K562 (cell line): ENCODE measurements at regions not wholly inside any gene's neighbourhood (a gene's known extent, or its start where the extent isn't known, plus 50 kb on each side); places are given as distances from the start of the nearest gene placed in this dataset.
A peak's percentile ranks its signal among the peaks of the same experiment; 100 is the strongest.

Experiments
- ATAC-seq: fragments of 200-7000 bp; cut with Tn5 transposase; 3 replicates; pipeline ENCODE4 v1.9.1; 2020; ENCODE audit warnings: moderate library complexity
- BruUV-seq: library from RNA; stranded (reverse); fragments of 400-500 nt; replicated peaks from 2 replicates; lab custom pipeline; 2021; lab: Mats Ljungman, UMichigan
- CTCF ChIA-PET: fragments of 300-600 bp; formaldehyde crosslinking; extraction: SDS; loops from one replicate; lab custom pipeline; 2021; ENCODE audit warnings: low intra/inter-chr PET ratio; lab: Yijun Ruan, JAX
- POLR2A ChIA-PET: fragments of 300-600, 350-650 bp; sonication (Branson Sonifier 250); formaldehyde crosslinking; extraction: SDS; loops from one replicate; lab custom pipeline; 2021; ENCODE audit warnings: antibody characterized with exemption, inconsistent platforms; lab: Yijun Ruan, JAX
- DNase-seq, 4 experiments: peaks; one replicate each; pipeline versions ENCODE4 v3.0.0 to v3.0.0-alpha.2; 2011 to 2018; ENCODE audit warnings: low spot score in 3 of 4, mixed read lengths in 3 of 4; ENCODE audit errors: extremely low read depth in 1 of 4
- FAIRE-seq: peaks from 2 replicates; lab custom pipeline; 2011; peaks lifted over from hg19 to GRCh38; lab: Jason Lieb, UNC
- H2AFZ ChIP-seq: 2 replicates; pipeline ENCODE4 v1.6.0; 2011; ENCODE audit warnings: low read depth, low read length, control low read depth, inconsistent platforms
- H3K27ac ChIP-seq: fragments of 200-600 bp; 3 replicates; pipeline ENCODE4 v1.8.0; 2011; ENCODE audit warnings: low read depth, mild to moderate bottlenecking, control low read depth, inconsistent platforms, low read length, moderate library complexity, mixed read lengths; ENCODE audit errors: extremely low read depth
- H3K27me3 ChIP-seq, 2 experiments: fragments of 300-600 bp in 1 of 2; 2 replicates in 1 of 2; 3 replicates in 1 of 2; pipeline versions ENCODE4 v1.6.0 to v1.8.0; 2011; ENCODE audit warnings: inconsistent platforms in 2 of 2, low read length in 2 of 2, mild to moderate bottlenecking in 1 of 2, mixed read lengths in 1 of 2, moderate library complexity in 1 of 2; ENCODE audit not compliant: control insufficient read depth in 2 of 2, insufficient read depth in 2 of 2
- H3K36me3 ChIP-seq: fragments of 300-600 bp; 3 replicates; pipeline ENCODE4 v1.8.0; 2011; ENCODE audit warnings: mild to moderate bottlenecking, low read length, inconsistent platforms; ENCODE audit not compliant: control insufficient read depth, insufficient read depth
- H3K4me1 ChIP-seq, 2 experiments: fragments of 200-600 bp in 1 of 2; replicated peaks in 1 of 2; 2 replicates in 1 of 2; 3 replicates in 1 of 2; pipeline versions ENCODE4 v1.5.1 to v1.8.0; 2011; ENCODE audit warnings: inconsistent platforms in 2 of 2, low read length in 2 of 2, mild to moderate bottlenecking in 1 of 2, mixed read lengths in 1 of 2, moderate library complexity in 1 of 2; ENCODE audit not compliant: control insufficient read depth in 2 of 2, insufficient read depth in 2 of 2
- H3K4me2 ChIP-seq: 2 replicates; pipeline ENCODE4 v1.6.1; 2011; ENCODE audit warnings: low read length, control low read depth, inconsistent platforms, mixed read lengths; ENCODE audit not compliant: insufficient read depth
- H3K4me3 ChIP-seq: fragments of 200-600 bp; sonication (generic), shearing (Covaris generic); 2 replicates; pipeline ENCODE4 v1.5.1; 2016; ENCODE audit warnings: control low read depth, inconsistent platforms
- H3K79me2 ChIP-seq: fragments of 200-600 bp; 3 replicates; pipeline ENCODE4 v1.8.0; 2011; ENCODE audit warnings: low read length, inconsistent platforms; ENCODE audit not compliant: control insufficient read depth, insufficient read depth
- H3K9ac ChIP-seq, 2 experiments: 2 replicates each; pipeline versions ENCODE4 v1.6.0 to v1.6.1; 2011; ENCODE audit warnings: low read depth in 2 of 2, low read length in 2 of 2, control low read depth in 1 of 2, inconsistent platforms in 1 of 2, mild to moderate bottlenecking in 1 of 2, mixed read lengths in 1 of 2; ENCODE audit not compliant: insufficient read depth in 1 of 2
- H3K9me1 ChIP-seq: one replicate; pipeline ENCODE4 v1.6.0; 2011; ENCODE audit warnings: inconsistent platforms, mild to moderate bottlenecking, low read length, moderate library complexity; ENCODE audit not compliant: control insufficient read depth, insufficient read depth
- H3K9me3 ChIP-seq: replicated peaks from 2 replicates; pipeline ENCODE4 v1.5.1; 2011; ENCODE audit warnings: low read depth, low read length, inconsistent platforms; ENCODE audit not compliant: control insufficient read depth, insufficient read depth
- H4K20me1 ChIP-seq: replicated peaks from 2 replicates; pipeline ENCODE4 v1.6.1; 2011; ENCODE audit warnings: low read length, inconsistent platforms, mixed read lengths; ENCODE audit not compliant: control insufficient read depth, insufficient read depth
- CHD1 ChIP-seq: fragments of 200-600 bp; sonication (generic); IDR thresholded peaks from one replicate; pipeline ENCODE4 v1.6.1; 2012; ENCODE audit warnings: mild to moderate bottlenecking, moderate library complexity, low read length, inconsistent platforms
- EHMT2 ChIP-seq: fragments of 450-650 bp; IDR thresholded peaks from 2 replicates; pipeline ENCODE4 v1.6.1; 2018; ENCODE audit warnings: antibody characterized with exemption
- FOXP4 ChIP-seq: sonication (generic); formaldehyde crosslinking; IDR thresholded peaks from 2 replicates; pipeline ENCODE4 v1.8.0; 2022; ENCODE audit warnings: mild to moderate bottlenecking, missing genetic modification reagents, borderline replicate concordance
- MCM2 ChIP-seq: fragments of 450-650 bp; IDR thresholded peaks from 2 replicates; pipeline ENCODE4 v1.6.1; 2017; ENCODE audit warnings: low read depth, mild to moderate bottlenecking
- NFYB ChIP-seq: IDR thresholded peaks from 2 replicates; pipeline ENCODE4 v1.6.1; 2011; ENCODE audit warnings: mild to moderate bottlenecking, moderate library complexity; ENCODE audit not compliant: insufficient read length; ENCODE audit errors: extremely low read depth
- POU5F1 ChIP-seq: fragments of 150-350 bp; IDR thresholded peaks from 2 replicates; pipeline ENCODE4 v1.6.1; 2014; ENCODE audit warnings: borderline replicate concordance, low read length, low read depth, mild to moderate bottlenecking; ENCODE audit not compliant: partially characterized antibody
- PURB ChIP-seq: sonication (generic); formaldehyde crosslinking; IDR thresholded peaks from 2 replicates; pipeline ENCODE4 v1.9.0; 2021; ENCODE audit warnings: low read depth, mild to moderate bottlenecking, missing genetic modification reagents
- TOE1 ChIP-seq, 2 experiments: fragments of 450-650 bp in 1 of 2; sonication (generic) in 1 of 2; formaldehyde crosslinking in 1 of 2; IDR thresholded peaks; 2 replicates each; pipeline versions ENCODE4 v1.7.1 to v1.8.0; 2016 to 2022; ENCODE audit warnings: borderline replicate concordance in 2 of 2, mild to moderate bottlenecking in 2 of 2, antibody characterized with exemption in 1 of 2, inconsistent platforms in 1 of 2, low read depth in 1 of 2, missing genetic modification reagents in 1 of 2, moderate library complexity in 1 of 2
- USF2 ChIP-seq: sonication (generic); formaldehyde crosslinking; IDR thresholded peaks from 2 replicates; pipeline ENCODE4 v1.5.0; 2020; ENCODE audit warnings: missing genetic modification reagents
- ZC3H8 ChIP-seq: fragments of 450-650 bp; IDR thresholded peaks from 2 replicates; pipeline ENCODE4 v1.6.1; 2017
- ZNF263 ChIP-seq: sonication (generic); formaldehyde crosslinking; IDR thresholded peaks from 2 replicates; pipeline ENCODE4 v1.8.0; 2022; ENCODE audit warnings: mild to moderate bottlenecking, missing genetic modification reagents, borderline replicate concordance
- ZNF311 ChIP-seq: fragments of 250-450 bp; sonication (Bioruptor Pico); IDR thresholded peaks from 2 replicates; pipeline ENCODE4 v1.4.0; 2020; ENCODE audit warnings: mild to moderate bottlenecking, moderate library complexity
- ZNF395 ChIP-seq: fragments of 200-800 bp; sonication (Bioruptor generic); IDR thresholded peaks from 2 replicates; pipeline ENCODE4 v1.6.1; 2017; ENCODE audit warnings: missing genetic modification characterization, missing compliant biosample characterization
- WGBS: fragments of 100-300 bp; shearing (Covaris generic); methylation state at CpG from one replicate; pipeline ENCODE4 v1.1.6; 2016; ENCODE audit warnings: low coverage, mixed read lengths; ENCODE audit not compliant: insufficient coverage; ENCODE audit errors: missing lambda C conversion rate; 5-methylcytosine and 5-hydroxymethylcytosine counted together
- in situ Hi-C: fragments of 300-500 bp; cut with MboI; formaldehyde crosslinking; loops from 4 replicates; pipeline ENCODE4 v1.15.0; 2018; ENCODE audit warnings: inconsistent platforms, mixed read lengths
- intact Hi-C: fragments of 100-400 bp; cut with micrococcal nuclease; formaldehyde crosslinking; loops from 2 replicates; pipeline ENCODE4 v1.14.2; 2022

GRCh38 chr5:174614500-174615135 is 109.8 kb upstream of the MSX2 start:
- WGBS, result 0% methylated on average over 2 of the region's 2 CpGs
- BruUV-seq, result no TSS peak

More at GRCh38 chr5:174614500-174615135, 109.8 kb upstream of the MSX2 start:
- in situ Hi-C loops, result no loop called here
- DNase-seq (peak in 1 of 4 experiments; percentile 27), ATAC-seq (peak; percentile 43; the same call in 1 of the 3 replicates)
- H3K79me2 ChIP-seq, result no peaks in the 10 kb centered on the region
- TF ChIP-seq ZNF395 (CRISPR knock-in tag) (no peak), POU5F1 (no peak), PURB (no peak), EHMT2 (no peak), CHD1 (no peak), ZNF311 (CRISPR knock-in tag) (no peak), USF2 (CRISPR knock-in tag) (peak; percentile 53), ZNF263 (CRISPR knock-in tag) (no peak), TOE1 (IDR thresholded peaks at IDR 0.05; ENCODE audit: borderline replicate concordance) (no peak), TOE1 (CRISPR knock-in tag; IDR thresholded peaks at IDR 0.05; ENCODE audit: borderline replicate concordance, low read depth) (no peak), MCM2 (no peak), ZC3H8 (no peak), FOXP4 (no peak), NFYB (peak; percentile 23)
- TF ChIP-seq, all 486 proteins: peak for 2
- Histone ChIP-seq H3K27ac (no peak overlapping the region), H3K4me1 (no peaks in the 10 kb centered on the region), H3K27me3 (peaks cover 5 to 18% of the 10 kb centered on the region in 2 experiments; a peak in 3 of 5 replicates), H3K4me3 (no peak overlapping the region), H3K4me2 (no peak overlapping the region), H3K9me1 (no peaks in the 10 kb centered on the region), H4K20me1 (no peaks in the 10 kb centered on the region), H3K9me3 (no peaks in the 10 kb centered on the region), H2AFZ (no peak overlapping the region), H3K9ac (no peak overlapping the region), H3K36me3 (no peaks in the 10 kb centered on the region)
- no peak for FAIRE-seq
- CTCF ChIA-PET, result no interaction called here
- intact Hi-C loops, result no loop called here
- POLR2A ChIA-PET, result no interaction called here
